Testis (tissue), 2 donors: ENCODE measurements at regions not wholly inside any gene's neighbourhood (a gene's known extent, or its start where the extent isn't known, plus 50 kb on each side); places are given as distances from the start of the nearest gene placed in this dataset.

Experiments used
- CTCF ChIP-seq, 3 experiments: fragments of 450-650 bp in 2 of 3; fragments of 200-600 bp in 1 of 3; sonication (generic) in 1 of 3; IDR thresholded peaks; one replicate each; pipeline ENCODE4 v1.5.1; 2016 to 2019; ENCODE audit warnings: antibody characterized with exemption in 3 of 3, mild to moderate bottlenecking in 2 of 3, moderate library complexity in 1 of 3
- POLR2A ChIP-seq: fragments of 450-650 bp; IDR thresholded peaks from one replicate; pipeline ENCODE4 v1.6.1; 2017; ENCODE audit warnings: antibody characterized with exemption, mild to moderate bottlenecking, moderate library complexity

- TF ChIP-seq POLR2A (no peak), CTCF (IDR thresholded peaks at IDR 0.05) (no peak)
Measured at GRCh38 chr3:163722405-163722804, 1355.9 kb downstream of the SI start.
